ENCODE measurements at regions not wholly inside any gene's neighbourhood (a gene's known extent, or its start where the extent isn't known, plus 50 kb on each side); places are given as distances from the start of the nearest gene placed in this dataset.

- intact Hi-C loops (cut with micrococcal nuclease; ENCODE audit: unreplicated experiment) = loop anchor here (10.0 kb wide), 1 partner anchor 106 kb away; no protein-coding TSS in a partner anchor
- no peak overlapping the region for H3K27ac Mint-ChIP-seq (ENCODE audit: unreplicated experiment)
- H3K36me3 Mint-ChIP-seq (ENCODE audit: insufficient read depth, unreplicated experiment) = peaks cover 5% of the 10 kb centered on the region
- BruUV-seq (replicated peaks) = no TSS peak
- CTCF ChIA-PET = no interaction called here
- TF ChIP-seq CTCF (IDR thresholded peaks at IDR 0.05; ENCODE audit: unreplicated experiment) = no peak
- DNase-seq = no peak
- no peak overlapping the region for H3K4me3 Mint-ChIP-seq (ENCODE audit: low read depth, unreplicated experiment)
- H3K4me1 Mint-ChIP-seq (ENCODE audit: low read depth, unreplicated experiment) = peaks cover 12% of the 10 kb centered on the region
- no peaks in the 10 kb centered on the region for H3K9me3 Mint-ChIP-seq (ENCODE audit: low read depth, unreplicated experiment)
- H3K27me3 Mint-ChIP-seq (ENCODE audit: unreplicated experiment) = no peaks in the 10 kb centered on the region
Measured at GRCh38 chr2:47658646-47659320, 88.0 kb upstream of the KCNK12 start.

- no peak overlapping the region for H3K4me3 Mint-ChIP-seq (ENCODE audit: low read depth, unreplicated experiment)
- H3K4me1 Mint-ChIP-seq (ENCODE audit: low read depth, unreplicated experiment) = peaks cover 13% of the 10 kb centered on the region
- H3K36me3 Mint-ChIP-seq (ENCODE audit: insufficient read depth, unreplicated experiment) = peaks cover 5% of the 10 kb centered on the region
- BruUV-seq (replicated peaks) = no TSS peak
- no peaks in the 10 kb centered on the region for H3K9me3 Mint-ChIP-seq (ENCODE audit: low read depth, unreplicated experiment)
- DNase-seq = no peak
- TF ChIP-seq CTCF (IDR thresholded peaks at IDR 0.05; ENCODE audit: unreplicated experiment) = no peak
- H3K27ac Mint-ChIP-seq (ENCODE audit: unreplicated experiment) = no peak overlapping the region
- intact Hi-C loops (cut with micrococcal nuclease; ENCODE audit: unreplicated experiment) = loop anchor here (10.0 kb wide), 1 partner anchor 107 kb away; no protein-coding TSS in a partner anchor
- CTCF ChIA-PET = interaction anchor here (0.6 kb wide), 1 partner anchor 9 kb away, joined by 4 read pairs; no protein-coding TSS in a partner anchor
- H3K27me3 Mint-ChIP-seq (ENCODE audit: unreplicated experiment) = no peaks in the 10 kb centered on the region
Measured at GRCh38 chr2:47657886-47658489, 87.2 kb upstream of the KCNK12 start.

- H3K36me3 Mint-ChIP-seq (ENCODE audit: insufficient read depth, unreplicated experiment) = peaks cover 5% of the 10 kb centered on the region
- no peak overlapping the region for H3K4me3 Mint-ChIP-seq (ENCODE audit: low read depth, unreplicated experiment)
- TF ChIP-seq CTCF (IDR thresholded peaks at IDR 0.05; ENCODE audit: unreplicated experiment) = no peak
- BruUV-seq (replicated peaks) = no TSS peak
- DNase-seq = no peak
- intact Hi-C loops (cut with micrococcal nuclease; ENCODE audit: unreplicated experiment) = loop anchor here (10.0 kb wide), 1 partner anchor 108 kb away; no protein-coding TSS in a partner anchor
- CTCF ChIA-PET = no interaction called here
- no peaks in the 10 kb centered on the region for H3K9me3 Mint-ChIP-seq (ENCODE audit: low read depth, unreplicated experiment)
- no peak overlapping the region for H3K27ac Mint-ChIP-seq (ENCODE audit: unreplicated experiment)
- H3K4me1 Mint-ChIP-seq (ENCODE audit: low read depth, unreplicated experiment) = peaks cover 13% of the 10 kb centered on the region
- no peaks in the 10 kb centered on the region for H3K27me3 Mint-ChIP-seq (ENCODE audit: unreplicated experiment)
Measured at GRCh38 chr2:47656715-47657600, 86.2 kb upstream of the KCNK12 start.

- intact Hi-C loops (cut with micrococcal nuclease; ENCODE audit: unreplicated experiment) = loop anchor here (10.0 kb wide), 1 partner anchor 109 kb away; no protein-coding TSS in a partner anchor
- BruUV-seq (replicated peaks) = no TSS peak
- CTCF ChIA-PET = no interaction called here
- no peak for DNase-seq
- Mint-ChIP-seq H3K9me3 (ENCODE audit: low read depth, unreplicated experiment) (no peaks in the 10 kb centered on the region), H3K4me1 (ENCODE audit: low read depth, unreplicated experiment) (peaks cover 13% of the 10 kb centered on the region), H3K4me3 (ENCODE audit: low read depth, unreplicated experiment) (no peak overlapping the region), H3K36me3 (ENCODE audit: insufficient read depth, unreplicated experiment) (peaks cover 5% of the 10 kb centered on the region), H3K27me3 (ENCODE audit: unreplicated experiment) (peaks cover 11% of the 10 kb centered on the region), H3K27ac (ENCODE audit: unreplicated experiment) (no peak overlapping the region)
- TF ChIP-seq CTCF (IDR thresholded peaks at IDR 0.05; ENCODE audit: unreplicated experiment) = no peak
Measured at GRCh38 chr2:47655563-47655880, 84.7 kb upstream of the KCNK12 start.

All from Calu3 (cell line).